Caco-2 (cell line): ENCODE measurements at regions not wholly inside any gene's neighbourhood (a gene's known extent, or its start where the extent isn't known, plus 50 kb on each side); places are given as distances from the start of the nearest gene placed in this dataset.

Source experiments
- BruUV-seq: library from RNA; stranded (reverse); fragments of 400-500 nt; replicated peaks from 2 replicates; lab custom pipeline; 2021; lab: Mats Ljungman, UMichigan
- CTCF ChIA-PET: fragments of 300-600 bp; sonication (Branson Sonifier 250); formaldehyde crosslinking; loops from one replicate; lab custom pipeline; 2022; ENCODE audit warnings: antibody characterized with exemption; lab: Charles Lee
- POLR2A ChIA-PET: fragments of 300-600 bp; sonication (Branson Sonifier 250); formaldehyde crosslinking; loops from one replicate; lab custom pipeline; 2022; ENCODE audit warnings: antibody characterized with exemption; lab: Charles Lee
- DNase-seq, 2 experiments: peaks; one replicate each; pipeline versions ENCODE4 v3.0.0 to v3.0.0-alpha.2; 2020 to 2022
- H3K27me3 ChIP-seq: replicated peaks from 2 replicates; pipeline ENCODE4 v1.6.0; 2011; ENCODE audit warnings: low read length; ENCODE audit not compliant: control insufficient read depth, insufficient read depth
- H3K36me3 ChIP-seq: 2 replicates; pipeline ENCODE4 v1.5.1; 2011; ENCODE audit warnings: low read length; ENCODE audit not compliant: control insufficient read depth, insufficient read depth
- H3K4me1 ChIP-seq: fragments of 250-450 bp; sonication (Bioruptor Pico); 2 replicates; pipeline ENCODE4 v1.5.1; 2020; ENCODE audit warnings: mild to moderate bottlenecking
- H3K4me3 ChIP-seq: 2 replicates; pipeline ENCODE4 v1.5.1; 2011; ENCODE audit warnings: low read depth, mild to moderate bottlenecking, control low read depth, low read length
- H3K9me3 ChIP-seq: fragments of 250-450 bp; sonication (Bioruptor Pico); 2 replicates; pipeline ENCODE4 v1.5.1; 2020; ENCODE audit warnings: mild to moderate bottlenecking, moderate library complexity
- H3K27ac Mint-ChIP-seq: one replicate; pipeline ENCODE4 v1.8.0; 2022; ENCODE audit warnings: mixed read lengths; ENCODE audit not compliant: unreplicated experiment
- H3K27me3 Mint-ChIP-seq: one replicate; pipeline ENCODE4 v1.8.0; 2022; ENCODE audit warnings: mixed read lengths; ENCODE audit not compliant: insufficient read depth, unreplicated experiment
- H3K36me3 Mint-ChIP-seq: one replicate; pipeline ENCODE4 v1.8.0; 2022; ENCODE audit warnings: mild to moderate bottlenecking, mixed read lengths; ENCODE audit not compliant: insufficient read depth, unreplicated experiment
- H3K4me1 Mint-ChIP-seq: one replicate; pipeline ENCODE4 v1.8.0; 2022; ENCODE audit warnings: low read depth, mixed read lengths; ENCODE audit not compliant: unreplicated experiment
- H3K4me3 Mint-ChIP-seq: one replicate; pipeline ENCODE4 v1.8.0; 2022; ENCODE audit warnings: mild to moderate bottlenecking, moderate library complexity, mixed read lengths; ENCODE audit not compliant: unreplicated experiment
- H3K9me3 Mint-ChIP-seq: one replicate; pipeline ENCODE4 v1.8.0; 2022; ENCODE audit warnings: mixed read lengths; ENCODE audit not compliant: unreplicated experiment
- intact Hi-C: fragments of 100-400 bp; cut with micrococcal nuclease; formaldehyde crosslinking; loops from one replicate; pipeline ENCODE4 v1.10.0; 2022; ENCODE audit not compliant: unreplicated experiment
- TF ChIP-seq, protein P1 (sequence below), 2 experiments: fragments of 200-600 bp in 1 of 2; IDR thresholded peaks; 1 replicate in 1 of 2; 2 replicates in 1 of 2; pipeline versions ENCODE4 v1.5.1 to v1.8.0; 2011 to 2022; ENCODE audit warnings: antibody characterized with exemption in 1 of 2, control low read depth in 1 of 2, inconsistent platforms in 1 of 2, low read depth in 1 of 2, low read length in 1 of 2, mild to moderate bottlenecking in 1 of 2, moderate library complexity in 1 of 2; ENCODE audit not compliant: insufficient read depth in 1 of 2, severe bottlenecking in 1 of 2, unreplicated experiment in 1 of 2

DNA sequence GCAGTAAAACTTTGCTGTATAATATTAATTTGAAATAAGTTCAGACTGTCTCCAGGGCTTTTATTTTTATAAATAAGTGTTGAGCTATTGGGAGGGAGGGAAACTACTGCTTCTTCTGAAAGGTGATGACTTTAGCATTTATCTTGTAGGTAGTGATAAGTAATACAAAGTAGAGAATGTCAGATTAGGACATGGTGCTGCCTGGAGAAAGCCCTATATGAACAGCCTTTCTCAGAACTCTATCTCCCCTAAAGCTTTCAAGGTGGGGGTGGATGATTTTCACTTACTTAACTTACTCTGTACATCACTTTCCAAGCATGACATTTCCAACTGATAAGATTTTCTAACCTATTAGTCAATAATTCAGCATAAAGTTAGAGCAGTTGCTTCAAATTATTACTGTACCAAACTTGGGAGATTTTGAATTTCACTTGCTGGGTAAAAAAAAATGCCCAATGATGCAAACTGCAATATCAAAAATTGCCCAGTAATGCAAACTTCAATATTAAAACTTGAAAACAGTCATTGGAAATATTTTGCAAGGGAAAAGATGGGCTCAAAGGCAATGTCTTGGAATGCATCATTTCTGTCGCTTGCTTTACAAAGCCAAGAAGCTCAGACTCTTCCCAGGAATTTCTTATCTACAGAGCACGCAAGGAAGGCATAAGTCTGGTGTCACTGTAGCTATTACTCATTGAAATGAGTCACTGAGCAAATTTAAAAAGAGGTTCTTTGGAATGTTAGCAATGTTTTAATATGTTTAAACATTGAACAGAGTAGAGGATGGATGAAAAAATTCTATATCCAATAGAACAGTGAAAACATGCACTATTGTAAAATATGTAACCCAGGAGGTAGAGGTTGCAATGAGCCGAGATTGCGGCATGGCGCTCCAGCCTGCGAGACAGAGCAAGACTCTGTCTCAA lies 569.5 kb downstream of the PSAT1 start:
- peak; percentile 1 to 35 for DNase-seq
- no peak overlapping the region for H3K4me3 ChIP-seq
- no peaks in the 10 kb centered on the region; the same call in 1 of the 2 replicates for H3K4me1 ChIP-seq
- no peaks in the 10 kb centered on the region for H3K27me3 Mint-ChIP-seq
- intact Hi-C loops, result no loop called here
- no peaks in the 10 kb centered on the region for H3K4me1 Mint-ChIP-seq
- no peak overlapping the region for H3K4me3 Mint-ChIP-seq
- ChIA-PET POLR2A (no interaction called here), CTCF (no interaction called here)
- H3K9me3 ChIP-seq, result no peaks in the 10 kb centered on the region
- H3K27me3 ChIP-seq, result no peaks in the 10 kb centered on the region
- TF ChIP-seq, protein P1, sequence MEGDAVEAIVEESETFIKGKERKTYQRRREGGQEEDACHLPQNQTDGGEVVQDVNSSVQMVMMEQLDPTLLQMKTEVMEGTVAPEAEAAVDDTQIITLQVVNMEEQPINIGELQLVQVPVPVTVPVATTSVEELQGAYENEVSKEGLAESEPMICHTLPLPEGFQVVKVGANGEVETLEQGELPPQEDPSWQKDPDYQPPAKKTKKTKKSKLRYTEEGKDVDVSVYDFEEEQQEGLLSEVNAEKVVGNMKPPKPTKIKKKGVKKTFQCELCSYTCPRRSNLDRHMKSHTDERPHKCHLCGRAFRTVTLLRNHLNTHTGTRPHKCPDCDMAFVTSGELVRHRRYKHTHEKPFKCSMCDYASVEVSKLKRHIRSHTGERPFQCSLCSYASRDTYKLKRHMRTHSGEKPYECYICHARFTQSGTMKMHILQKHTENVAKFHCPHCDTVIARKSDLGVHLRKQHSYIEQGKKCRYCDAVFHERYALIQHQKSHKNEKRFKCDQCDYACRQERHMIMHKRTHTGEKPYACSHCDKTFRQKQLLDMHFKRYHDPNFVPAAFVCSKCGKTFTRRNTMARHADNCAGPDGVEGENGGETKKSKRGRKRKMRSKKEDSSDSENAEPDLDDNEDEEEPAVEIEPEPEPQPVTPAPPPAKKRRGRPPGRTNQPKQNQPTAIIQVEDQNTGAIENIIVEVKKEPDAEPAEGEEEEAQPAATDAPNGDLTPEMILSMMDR (IDR thresholded peaks at IDR 0.05; ENCODE audit: insufficient read depth in 1 of 2, low read depth in 1 of 2, low read length in 1 of 2, severe bottlenecking in 1 of 2, unreplicated experiment in 1 of 2), result no peak
- no peaks in the 10 kb centered on the region for H3K36me3 ChIP-seq
- H3K27ac Mint-ChIP-seq, result no peak overlapping the region
- no TSS peak for BruUV-seq
- H3K9me3 Mint-ChIP-seq, result no peaks in the 10 kb centered on the region
- H3K36me3 Mint-ChIP-seq, result no peaks in the 10 kb centered on the region

DNA sequence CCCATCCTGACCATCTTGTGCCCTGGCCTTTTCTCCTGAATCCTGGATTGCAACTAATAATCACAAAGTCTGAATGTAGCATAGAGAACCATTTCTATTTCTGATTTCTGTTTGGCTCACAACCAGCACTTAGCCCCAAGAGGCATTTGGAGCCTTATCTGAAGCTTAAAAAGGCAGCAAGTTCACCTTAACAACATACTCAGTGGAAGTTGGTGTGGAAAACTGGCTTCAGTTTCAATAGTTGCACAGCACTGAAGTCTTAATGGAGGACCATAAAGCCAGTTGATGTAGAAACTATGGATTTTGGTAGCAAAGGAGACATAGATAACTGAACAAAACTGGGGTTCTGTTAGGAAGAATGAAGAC lies 574.1 kb downstream of the PSAT1 start:
- H3K36me3 ChIP-seq, result no peaks in the 10 kb centered on the region
- ChIA-PET POLR2A (no interaction called here), CTCF (no interaction called here)
- Mint-ChIP-seq H3K4me1 (no peaks in the 10 kb centered on the region), H3K27me3 (no peaks in the 10 kb centered on the region), H3K4me3 (no peak overlapping the region), H3K9me3 (no peaks in the 10 kb centered on the region), H3K36me3 (no peaks in the 10 kb centered on the region), H3K27ac (no peak overlapping the region)
- H3K4me1 ChIP-seq, result no peaks in the 10 kb centered on the region; the same call in 1 of the 2 replicates
- TF ChIP-seq, protein P1 (IDR thresholded peaks at IDR 0.05; ENCODE audit: insufficient read depth in 1 of 2, low read depth in 1 of 2, low read length in 1 of 2, severe bottlenecking in 1 of 2, unreplicated experiment in 1 of 2), result no peak
- H3K9me3 ChIP-seq, result no peaks in the 10 kb centered on the region
- no peaks in the 10 kb centered on the region for H3K27me3 ChIP-seq
- intact Hi-C loops, result no loop called here
- no peak for DNase-seq
- H3K4me3 ChIP-seq, result no peak overlapping the region
- no TSS peak for BruUV-seq

DNA sequence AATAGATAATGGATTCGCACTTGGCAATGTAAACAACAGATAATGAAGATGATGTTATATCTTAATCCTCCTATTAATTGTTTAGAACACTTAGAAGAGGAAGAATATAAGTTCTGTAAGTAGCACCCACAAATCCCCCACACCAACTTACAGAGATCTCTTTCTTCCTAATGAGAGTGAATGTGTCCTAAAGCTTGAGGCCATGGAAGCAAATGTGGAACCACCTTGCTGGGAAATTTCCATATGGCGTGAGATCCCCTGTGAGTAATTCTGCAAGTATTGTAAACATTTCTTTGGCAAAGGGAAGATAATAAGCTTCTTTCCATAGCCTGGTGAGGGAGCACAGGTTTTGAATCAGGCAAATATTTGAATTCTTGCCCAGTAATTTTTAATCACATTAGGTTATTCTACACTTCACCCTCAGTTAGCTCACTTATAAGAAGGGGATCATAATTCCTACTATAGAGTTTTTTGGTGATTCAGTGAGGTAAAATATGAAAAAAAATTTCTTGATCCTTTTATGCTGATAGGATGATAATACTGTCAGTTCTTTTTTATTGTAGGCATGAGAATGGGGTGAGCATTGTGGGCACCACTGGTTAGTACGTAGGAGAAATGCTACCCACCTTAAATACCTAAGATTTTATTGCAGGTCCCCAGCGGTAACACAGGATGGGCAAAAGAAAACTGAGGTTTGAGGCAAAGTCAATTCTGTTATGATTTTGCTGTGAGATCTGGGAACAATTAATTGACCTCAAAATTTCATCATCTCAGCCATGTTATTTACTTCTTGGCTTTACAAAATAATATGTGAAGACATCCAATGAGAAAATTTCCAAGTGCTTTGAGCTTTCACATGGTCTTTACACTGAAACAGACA lies 574.8 kb downstream of the PSAT1 start:
- Mint-ChIP-seq H3K27me3 (no peaks in the 10 kb centered on the region), H3K4me3 (no peak overlapping the region), H3K27ac (no peak overlapping the region), H3K36me3 (no peaks in the 10 kb centered on the region), H3K9me3 (no peaks in the 10 kb centered on the region), H3K4me1 (no peaks in the 10 kb centered on the region)
- Histone ChIP-seq H3K4me1 (no peaks in the 10 kb centered on the region), H3K9me3 (no peaks in the 10 kb centered on the region), H3K27me3 (no peaks in the 10 kb centered on the region), H3K36me3 (no peaks in the 10 kb centered on the region), H3K4me3 (no peak overlapping the region)
- CTCF ChIA-PET, result no interaction called here
- no TSS peak for BruUV-seq
- TF ChIP-seq, protein P1 (IDR thresholded peaks at IDR 0.05; ENCODE audit: insufficient read depth in 1 of 2, low read depth in 1 of 2, low read length in 1 of 2, severe bottlenecking in 1 of 2, unreplicated experiment in 1 of 2), result no peak
- no peak for DNase-seq
- intact Hi-C loops, result no loop called here
- POLR2A ChIA-PET, result no interaction called here
